NCI-H345 (cell line): ENCODE measurements at regions not wholly inside any gene's neighbourhood (a gene's known extent, or its start where the extent isn't known, plus 50 kb on each side); places are given as distances from the start of the nearest gene placed in this dataset.

Experiments
- DNase-seq: peaks from one replicate; lab custom pipeline; 2025; lab: John Stamatoyannopoulos, UW

GRCh38 chr18:26794230-26795101 lies 71.0 kb downstream of the AQP4 start:
- no peak for DNase-seq

GRCh38 chr18:26792661-26793060 lies 72.8 kb downstream of the AQP4 start:
- no peak for DNase-seq

- DNase-seq = no peak
These were observed 73.8 kb downstream of the AQP4 start for GRCh38 chr18:26791676-26792075.

- DNase-seq = no peak
These were observed 80.9 kb downstream of the AQP4 start for GRCh38 chr18:26784599-26784998.

GRCh38 chr18:26783170-26783569 lies 82.3 kb downstream of the AQP4 start:
- no peak for DNase-seq

GRCh38 chr18:26780520-26781325 lies 84.8 kb downstream of the AQP4 start:
- no peak for DNase-seq

GRCh38 chr18:26778054-26778393 lies 87.5 kb downstream of the AQP4 start:
- DNase-seq = no peak

- DNase-seq = no peak
These were observed 88.0 kb downstream of the AQP4 start for GRCh38 chr18:26777351-26778053.

GRCh38 chr18:26772691-26773090 lies 92.8 kb downstream of the AQP4 start:
- no peak for DNase-seq

GRCh38 chr18:26771524-26771923 lies 94.0 kb downstream of the AQP4 start:
- no peak for DNase-seq

GRCh38 chr18:26768385-26768784 lies 97.1 kb downstream of the AQP4 start:
- no peak for DNase-seq

- DNase-seq = no peak
These were observed 100.0 kb downstream of the AQP4 start for GRCh38 chr18:26765498-26765897.

- no peak for DNase-seq
These were observed 100.9 kb downstream of the AQP4 start for GRCh38 chr18:26764586-26764985.

GRCh38 chr18:26764177-26764576 lies 101.3 kb downstream of the AQP4 start:
- DNase-seq = no peak

GRCh38 chr18:26763446-26764110 lies 101.9 kb downstream of the AQP4 start:
- no peak for DNase-seq

GRCh38 chr18:26757263-26758019 lies 108.1 kb downstream of the AQP4 start:
- no peak for DNase-seq

GRCh38 chr18:26756556-26756955 lies 109.0 kb downstream of the AQP4 start:
- no peak for DNase-seq

- no peak for DNase-seq
These were observed 118.6 kb downstream of the AQP4 start for GRCh38 chr18:26746826-26747475.

- no peak for DNase-seq
These were observed 119.1 kb downstream of the AQP4 start for GRCh38 chr18:26746398-26746797.

GRCh38 chr18:26745288-26746181 lies 120.0 kb downstream of the AQP4 start:
- DNase-seq = no peak
